ENCODE measurements at regions not wholly inside any gene's neighbourhood (a gene's known extent, or its start where the extent isn't known, plus 50 kb on each side); places are given as distances from the start of the nearest gene placed in this dataset.

- intact Hi-C loops (cut with DNase I) = no loop called here
- Histone ChIP-seq H3K9me3 (no peaks in the 10 kb centered on the region), H3K4me1 (no peaks in the 10 kb centered on the region), H3K4me3 (no peak overlapping the region), H3K36me3 (ENCODE audit: insufficient read depth in 1 of 2, low read depth in 1 of 2) (no peaks in the 10 kb centered on the region), H3K27ac (no peak overlapping the region), H3K27me3 (ENCODE audit: insufficient read depth in 3 of 3, low read length in 2 of 3) (no peaks in the 10 kb centered on the region)
- 46 to 60% (median 48%) methylated on average over 4 of the region's 4 CpGs for WGBS, 3 donors
- ATAC-seq = no peak
- DNase-seq = no peak
- TF ChIP-seq CTCF (IDR thresholded peaks at IDR 0.05) = no peak
Measured at GRCh38 chr7:48992816-48993215, 68.5 kb downstream of the CDC14C start.

GRCh38 chr7:49001610-49002033, 77.3 kb downstream of the CDC14C start:
- TF ChIP-seq CTCF (IDR thresholded peaks at IDR 0.05) = no peak
- intact Hi-C loops (cut with DNase I) = no loop called here
- no peaks in the 10 kb centered on the region for H3K4me1 ChIP-seq
- 0 to 10% (median 8%) methylated on average over 1 of the region's 1 CpG for whole genome bisulfite sequencing, 3 donors
- DNase-seq = no peak
- ATAC-seq = no peak
- H3K27ac ChIP-seq = no peak overlapping the region
- H3K4me3 ChIP-seq = no peak overlapping the region
- H3K36me3 ChIP-seq (ENCODE audit: insufficient read depth in 1 of 2, low read depth in 1 of 2) = no peaks in the 10 kb centered on the region
- no peaks in the 10 kb centered on the region for H3K27me3 ChIP-seq (ENCODE audit: insufficient read depth in 3 of 3, low read length in 2 of 3)
- H3K9me3 ChIP-seq = no peaks in the 10 kb centered on the region

GRCh38 chr7:49010717-49011116, 86.4 kb downstream of the CDC14C start:
- Histone ChIP-seq H3K36me3 (ENCODE audit: insufficient read depth in 1 of 2, low read depth in 1 of 2) (no peaks in the 10 kb centered on the region), H3K4me1 (no peaks in the 10 kb centered on the region), H3K27ac (no peak overlapping the region), H3K9me3 (no peaks in the 10 kb centered on the region), H3K27me3 (ENCODE audit: insufficient read depth in 3 of 3, low read length in 2 of 3) (no peaks in the 10 kb centered on the region), H3K4me3 (no peak overlapping the region)
- ATAC-seq = no peak
- no peak for DNase-seq
- no peak for TF ChIP-seq CTCF (IDR thresholded peaks at IDR 0.05)
- intact Hi-C loops (cut with DNase I) = no loop called here
- whole genome bisulfite sequencing, 3 donors = 58 to 74% (median 65%) methylated on average over 2 of the region's 2 CpGs

- Histone ChIP-seq H3K27ac (no peak overlapping the region), H3K27me3 (ENCODE audit: insufficient read depth in 3 of 3, low read length in 2 of 3) (no peaks in the 10 kb centered on the region), H3K36me3 (ENCODE audit: insufficient read depth in 1 of 2, low read depth in 1 of 2) (no peaks in the 10 kb centered on the region), H3K9me3 (no peaks in the 10 kb centered on the region), H3K4me1 (no peaks in the 10 kb centered on the region), H3K4me3 (no peak overlapping the region)
- 75 to 78% (median 77%) methylated on average over 4 of the region's 4 CpGs for WGBS, 3 donors
- intact Hi-C loops (cut with DNase I) = no loop called here
- ATAC-seq (no peak), DNase-seq (no peak)
- TF ChIP-seq CTCF (IDR thresholded peaks at IDR 0.05) = no peak
Measured at GRCh38 chr7:49014870-49015269, 90.5 kb downstream of the CDC14C start.

GRCh38 chr7:49020145-49020544, 95.8 kb downstream of the CDC14C start:
- DNase-seq (no peak), ATAC-seq (no peak)
- no peak for TF ChIP-seq CTCF (IDR thresholded peaks at IDR 0.05)
- Histone ChIP-seq H3K36me3 (ENCODE audit: insufficient read depth in 1 of 2, low read depth in 1 of 2) (no peaks in the 10 kb centered on the region), H3K4me3 (no peak overlapping the region), H3K27me3 (ENCODE audit: insufficient read depth in 3 of 3, low read length in 2 of 3) (no peaks in the 10 kb centered on the region), H3K4me1 (no peaks in the 10 kb centered on the region), H3K27ac (no peak overlapping the region), H3K9me3 (no peaks in the 10 kb centered on the region)
- 63 to 71% (median 69%) methylated on average over 4 of the region's 4 CpGs for WGBS, 3 donors
- intact Hi-C loops (cut with DNase I) = no loop called here

Data from psoas muscle (tissue), 7 donors.